Caco-2 (cell line): ENCODE measurements at regions not wholly inside any gene's neighbourhood (a gene's known extent, or its start where the extent isn't known, plus 50 kb on each side); places are given as distances from the start of the nearest gene placed in this dataset.

Source experiments
- BruUV-seq: library from RNA; stranded (reverse); fragments of 400-500 nt; replicated peaks from 2 replicates; lab custom pipeline; 2021; lab: Mats Ljungman, UMichigan
- CTCF ChIA-PET: fragments of 300-600 bp; sonication (Branson Sonifier 250); formaldehyde crosslinking; loops from one replicate; lab custom pipeline; 2022; ENCODE audit warnings: antibody characterized with exemption; lab: Charles Lee
- POLR2A ChIA-PET: fragments of 300-600 bp; sonication (Branson Sonifier 250); formaldehyde crosslinking; loops from one replicate; lab custom pipeline; 2022; ENCODE audit warnings: antibody characterized with exemption; lab: Charles Lee
- DNase-seq, 2 experiments: peaks; one replicate each; pipeline versions ENCODE4 v3.0.0 to v3.0.0-alpha.2; 2020 to 2022
- H3K27me3 ChIP-seq: replicated peaks from 2 replicates; pipeline ENCODE4 v1.6.0; 2011; ENCODE audit warnings: low read length; ENCODE audit not compliant: control insufficient read depth, insufficient read depth
- H3K36me3 ChIP-seq: 2 replicates; pipeline ENCODE4 v1.5.1; 2011; ENCODE audit warnings: low read length; ENCODE audit not compliant: control insufficient read depth, insufficient read depth
- H3K4me1 ChIP-seq: fragments of 250-450 bp; sonication (Bioruptor Pico); 2 replicates; pipeline ENCODE4 v1.5.1; 2020; ENCODE audit warnings: mild to moderate bottlenecking
- H3K4me3 ChIP-seq: 2 replicates; pipeline ENCODE4 v1.5.1; 2011; ENCODE audit warnings: low read depth, mild to moderate bottlenecking, control low read depth, low read length
- H3K9me3 ChIP-seq: fragments of 250-450 bp; sonication (Bioruptor Pico); 2 replicates; pipeline ENCODE4 v1.5.1; 2020; ENCODE audit warnings: mild to moderate bottlenecking, moderate library complexity
- H3K27ac Mint-ChIP-seq: one replicate; pipeline ENCODE4 v1.8.0; 2022; ENCODE audit warnings: mixed read lengths; ENCODE audit not compliant: unreplicated experiment
- H3K27me3 Mint-ChIP-seq: one replicate; pipeline ENCODE4 v1.8.0; 2022; ENCODE audit warnings: mixed read lengths; ENCODE audit not compliant: insufficient read depth, unreplicated experiment
- H3K36me3 Mint-ChIP-seq: one replicate; pipeline ENCODE4 v1.8.0; 2022; ENCODE audit warnings: mild to moderate bottlenecking, mixed read lengths; ENCODE audit not compliant: insufficient read depth, unreplicated experiment
- H3K4me1 Mint-ChIP-seq: one replicate; pipeline ENCODE4 v1.8.0; 2022; ENCODE audit warnings: low read depth, mixed read lengths; ENCODE audit not compliant: unreplicated experiment
- H3K4me3 Mint-ChIP-seq: one replicate; pipeline ENCODE4 v1.8.0; 2022; ENCODE audit warnings: mild to moderate bottlenecking, moderate library complexity, mixed read lengths; ENCODE audit not compliant: unreplicated experiment
- H3K9me3 Mint-ChIP-seq: one replicate; pipeline ENCODE4 v1.8.0; 2022; ENCODE audit warnings: mixed read lengths; ENCODE audit not compliant: unreplicated experiment
- intact Hi-C: fragments of 100-400 bp; cut with micrococcal nuclease; formaldehyde crosslinking; loops from one replicate; pipeline ENCODE4 v1.10.0; 2022; ENCODE audit not compliant: unreplicated experiment
- TF ChIP-seq, protein P1 (sequence below), 2 experiments: fragments of 200-600 bp in 1 of 2; IDR thresholded peaks; 1 replicate in 1 of 2; 2 replicates in 1 of 2; pipeline versions ENCODE4 v1.5.1 to v1.8.0; 2011 to 2022; ENCODE audit warnings: antibody characterized with exemption in 1 of 2, control low read depth in 1 of 2, inconsistent platforms in 1 of 2, low read depth in 1 of 2, low read length in 1 of 2, mild to moderate bottlenecking in 1 of 2, moderate library complexity in 1 of 2; ENCODE audit not compliant: insufficient read depth in 1 of 2, severe bottlenecking in 1 of 2, unreplicated experiment in 1 of 2

DNA sequence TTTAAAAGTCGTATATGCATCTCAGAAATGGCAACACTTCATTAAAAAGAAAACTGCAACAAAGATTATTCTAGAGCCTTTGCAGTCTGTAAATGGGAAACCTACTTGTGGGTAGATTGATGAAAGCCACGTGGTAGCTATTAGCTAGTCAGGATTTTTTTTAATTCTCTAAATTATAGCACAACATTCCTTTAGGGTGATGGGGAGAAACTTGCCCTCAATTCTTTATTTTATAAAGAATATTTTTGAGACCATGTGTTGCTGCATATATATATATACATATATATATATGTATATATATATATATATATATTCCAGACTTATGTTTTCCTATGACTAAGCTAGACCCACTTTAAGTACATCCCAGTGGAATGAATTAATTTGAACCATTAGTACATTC lies 118.0 kb downstream of the PPP1R3A start:
- Histone ChIP-seq H3K4me3 (no peak overlapping the region), H3K9me3 (no peaks in the 10 kb centered on the region), H3K27me3 (no peaks in the 10 kb centered on the region), H3K36me3 (no peaks in the 10 kb centered on the region), H3K4me1 (no peaks in the 10 kb centered on the region)
- H3K4me3 Mint-ChIP-seq, result no peak overlapping the region
- TF ChIP-seq, protein P1, sequence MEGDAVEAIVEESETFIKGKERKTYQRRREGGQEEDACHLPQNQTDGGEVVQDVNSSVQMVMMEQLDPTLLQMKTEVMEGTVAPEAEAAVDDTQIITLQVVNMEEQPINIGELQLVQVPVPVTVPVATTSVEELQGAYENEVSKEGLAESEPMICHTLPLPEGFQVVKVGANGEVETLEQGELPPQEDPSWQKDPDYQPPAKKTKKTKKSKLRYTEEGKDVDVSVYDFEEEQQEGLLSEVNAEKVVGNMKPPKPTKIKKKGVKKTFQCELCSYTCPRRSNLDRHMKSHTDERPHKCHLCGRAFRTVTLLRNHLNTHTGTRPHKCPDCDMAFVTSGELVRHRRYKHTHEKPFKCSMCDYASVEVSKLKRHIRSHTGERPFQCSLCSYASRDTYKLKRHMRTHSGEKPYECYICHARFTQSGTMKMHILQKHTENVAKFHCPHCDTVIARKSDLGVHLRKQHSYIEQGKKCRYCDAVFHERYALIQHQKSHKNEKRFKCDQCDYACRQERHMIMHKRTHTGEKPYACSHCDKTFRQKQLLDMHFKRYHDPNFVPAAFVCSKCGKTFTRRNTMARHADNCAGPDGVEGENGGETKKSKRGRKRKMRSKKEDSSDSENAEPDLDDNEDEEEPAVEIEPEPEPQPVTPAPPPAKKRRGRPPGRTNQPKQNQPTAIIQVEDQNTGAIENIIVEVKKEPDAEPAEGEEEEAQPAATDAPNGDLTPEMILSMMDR (IDR thresholded peaks at IDR 0.05; ENCODE audit: insufficient read depth in 1 of 2, low read depth in 1 of 2, low read length in 1 of 2, severe bottlenecking in 1 of 2, unreplicated experiment in 1 of 2), result no peak
- H3K4me1 Mint-ChIP-seq, result no peaks in the 10 kb centered on the region
- ChIA-PET CTCF (no interaction called here), POLR2A (no interaction called here)
- DNase-seq, result no peak
- BruUV-seq, result no TSS peak
- intact Hi-C loops, result no loop called here
- no peaks in the 10 kb centered on the region for H3K36me3 Mint-ChIP-seq
- no peaks in the 10 kb centered on the region for H3K27me3 Mint-ChIP-seq
- no peaks in the 10 kb centered on the region for H3K9me3 Mint-ChIP-seq
- no peak overlapping the region for H3K27ac Mint-ChIP-seq

DNA sequence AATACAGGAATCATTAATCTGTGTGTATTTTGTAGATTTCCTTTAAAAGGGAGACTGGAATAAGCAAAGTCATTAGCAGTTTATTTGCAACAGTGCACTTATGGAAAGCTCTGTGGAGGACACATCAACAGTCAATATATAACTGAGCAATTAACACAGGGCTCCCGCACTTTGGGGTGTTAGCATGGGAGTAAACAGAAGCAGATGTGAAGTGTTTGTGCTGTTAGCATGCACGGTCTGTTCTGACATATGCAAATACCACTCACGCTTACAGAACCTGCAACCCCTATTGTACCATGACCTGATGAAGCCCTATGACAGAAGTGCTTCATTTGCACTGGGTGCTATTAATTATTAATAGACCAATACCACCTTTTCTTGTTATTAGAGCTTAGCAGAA lies 118.9 kb downstream of the PPP1R3A start:
- no peaks in the 10 kb centered on the region for H3K4me1 ChIP-seq
- intact Hi-C loops, result no loop called here
- Mint-ChIP-seq H3K9me3 (no peaks in the 10 kb centered on the region), H3K4me3 (no peak overlapping the region), H3K27me3 (no peaks in the 10 kb centered on the region), H3K27ac (no peak overlapping the region), H3K36me3 (no peaks in the 10 kb centered on the region), H3K4me1 (no peaks in the 10 kb centered on the region)
- DNase-seq, result no peak
- no peaks in the 10 kb centered on the region for H3K27me3 ChIP-seq
- no peak overlapping the region for H3K4me3 ChIP-seq
- ChIA-PET POLR2A (no interaction called here), CTCF (no interaction called here)
- H3K36me3 ChIP-seq, result no peaks in the 10 kb centered on the region
- BruUV-seq, result no TSS peak
- TF ChIP-seq, protein P1 (IDR thresholded peaks at IDR 0.05; ENCODE audit: insufficient read depth in 1 of 2, low read depth in 1 of 2, low read length in 1 of 2, severe bottlenecking in 1 of 2, unreplicated experiment in 1 of 2), result no peak
- H3K9me3 ChIP-seq, result no peaks in the 10 kb centered on the region

GRCh38 chr7:113797420-113798010 lies 121.3 kb downstream of the PPP1R3A start:
- H3K9me3 Mint-ChIP-seq, result no peaks in the 10 kb centered on the region

More at GRCh38 chr7:113797420-113798010, 121.3 kb downstream of the PPP1R3A start:
- Mint-ChIP-seq H3K27ac (no peak overlapping the region), H3K4me1 (no peaks in the 10 kb centered on the region), H3K4me3 (no peak overlapping the region), H3K27me3 (no peaks in the 10 kb centered on the region), H3K36me3 (no peaks in the 10 kb centered on the region)
- H3K9me3 ChIP-seq, result no peaks in the 10 kb centered on the region
- no peaks in the 10 kb centered on the region for H3K36me3 ChIP-seq
- no peaks in the 10 kb centered on the region for H3K4me1 ChIP-seq
- no peak overlapping the region for H3K4me3 ChIP-seq
- ChIA-PET CTCF (no interaction called here), POLR2A (no interaction called here)
- TF ChIP-seq, protein P1 (IDR thresholded peaks at IDR 0.05; ENCODE audit: insufficient read depth in 1 of 2, low read depth in 1 of 2, low read length in 1 of 2, severe bottlenecking in 1 of 2, unreplicated experiment in 1 of 2), result no peak
- BruUV-seq, result no TSS peak
- H3K27me3 ChIP-seq, result no peaks in the 10 kb centered on the region
- intact Hi-C loops, result no loop called here
- DNase-seq, result no peak
